Natural killer cell (primary cell): ENCODE measurements at regions not wholly inside any gene's neighbourhood (a gene's known extent, or its start where the extent isn't known, plus 50 kb on each side); places are given as distances from the start of the nearest gene placed in this dataset.

Source experiments
- ATAC-seq, 3 donors: fragments of 150-1000 bp in 2 of 3; fragments of 200-7000 bp in 1 of 3; cut with Tn5 transposase; 1 replicate in 1 of 3; 2 replicates in 2 of 3; pipeline ENCODE4 v1.10.0; 2021; ENCODE audit warnings: mild to moderate bottlenecking in 2 of 3, moderate library complexity in 2 of 3
- DNase-seq, 2 donors: peaks; one replicate each; pipeline versions ENCODE4 v3.0.0 to v3.0.0-alpha.2; 2013 to 2021; ENCODE audit warnings: mixed read lengths in 1 of 2
- H3K27ac ChIP-seq: one replicate; pipeline ENCODE4 v1.5.1; 2013; ENCODE audit warnings: mild to moderate bottlenecking, low read length
- H3K27me3 ChIP-seq: one replicate; pipeline ENCODE4 v1.6.1; 2013; ENCODE audit warnings: low read length; ENCODE audit not compliant: control insufficient read depth, insufficient read depth
- H3K36me3 ChIP-seq: one replicate; pipeline ENCODE4 v1.6.1; 2013; ENCODE audit warnings: low read length; ENCODE audit not compliant: control insufficient read depth, insufficient read depth
- H3K4me1 ChIP-seq: one replicate; pipeline ENCODE4 v1.6.1; 2013; ENCODE audit warnings: low read length; ENCODE audit not compliant: control insufficient read depth, insufficient read depth
- H3K4me3 ChIP-seq: one replicate; pipeline ENCODE4 v1.5.1; 2013; ENCODE audit warnings: low read length
- H3K9me3 ChIP-seq: one replicate; pipeline ENCODE4 v1.6.1; 2013; ENCODE audit warnings: low read length; ENCODE audit not compliant: control insufficient read depth, insufficient read depth
- H3K27ac Mint-ChIP-seq, 2 donors: one replicate each; pipeline ENCODE4 v1.8.0; 2022; ENCODE audit warnings: mild to moderate bottlenecking in 2 of 2, mixed read lengths in 2 of 2, moderate library complexity in 1 of 2
- H3K27me3 Mint-ChIP-seq, 2 donors: one replicate each; pipeline ENCODE4 v1.8.0; 2022; ENCODE audit warnings: low read depth in 2 of 2, mixed read lengths in 2 of 2
- H3K36me3 Mint-ChIP-seq: one replicate; pipeline ENCODE4 v1.8.0; 2022; ENCODE audit warnings: mixed read lengths
- H3K4me1 Mint-ChIP-seq, 2 donors: one replicate each; pipeline ENCODE4 v1.8.0; 2022; ENCODE audit warnings: mixed read lengths in 2 of 2
- H3K4me3 Mint-ChIP-seq: one replicate; pipeline ENCODE4 v1.8.0; 2022; ENCODE audit warnings: mild to moderate bottlenecking, moderate library complexity, mixed read lengths
- H3K9me3 Mint-ChIP-seq, 2 donors: one replicate each; pipeline ENCODE4 v1.8.0; 2022; ENCODE audit warnings: mixed read lengths in 2 of 2
- CTCF ChIP-seq: fragments of 200-600 bp; IDR thresholded peaks from one replicate; pipeline ENCODE4 v1.8.0; 2022; ENCODE audit warnings: antibody characterized with exemption
- WGBS: methylation state at CpG from one replicate; pipeline ENCODE4 v1.1.7; 2013; ENCODE audit warnings: missing lambda C conversion rate; ENCODE audit not compliant: insufficient coverage; 5-methylcytosine and 5-hydroxymethylcytosine counted together
- intact Hi-C: fragments of 100-400 bp; cut with micrococcal nuclease; formaldehyde crosslinking; loops from one replicate; pipeline ENCODE4 v1.14.2; 2022

GRCh38 chr6:139877828-139878405, 503.5 kb upstream of the CITED2 start:
- H3K27ac Mint-ChIP-seq = no peak overlapping the region
- H3K4me1 Mint-ChIP-seq = no peaks in the 10 kb centered on the region
- no peak overlapping the region for H3K4me3 Mint-ChIP-seq
- DNase-seq (no peak), ATAC-seq (no peak)
- no peaks in the 10 kb centered on the region for H3K36me3 ChIP-seq
- no peaks in the 10 kb centered on the region for H3K4me1 ChIP-seq
- no peak overlapping the region for H3K4me3 ChIP-seq
- no peaks in the 10 kb centered on the region for H3K9me3 Mint-ChIP-seq
- no peaks in the 10 kb centered on the region for H3K27me3 ChIP-seq
- TF ChIP-seq CTCF = no peak
- no peak overlapping the region for H3K27ac ChIP-seq
- no peaks in the 10 kb centered on the region for H3K36me3 Mint-ChIP-seq
- no peaks in the 10 kb centered on the region for H3K9me3 ChIP-seq
- intact Hi-C loops = no loop called here
- WGBS = 92% methylated on average over 8 of the region's 8 CpGs
- H3K27me3 Mint-ChIP-seq = peaks cover 0 to 4% of the 10 kb centered on the region in 2 donors

DNA sequence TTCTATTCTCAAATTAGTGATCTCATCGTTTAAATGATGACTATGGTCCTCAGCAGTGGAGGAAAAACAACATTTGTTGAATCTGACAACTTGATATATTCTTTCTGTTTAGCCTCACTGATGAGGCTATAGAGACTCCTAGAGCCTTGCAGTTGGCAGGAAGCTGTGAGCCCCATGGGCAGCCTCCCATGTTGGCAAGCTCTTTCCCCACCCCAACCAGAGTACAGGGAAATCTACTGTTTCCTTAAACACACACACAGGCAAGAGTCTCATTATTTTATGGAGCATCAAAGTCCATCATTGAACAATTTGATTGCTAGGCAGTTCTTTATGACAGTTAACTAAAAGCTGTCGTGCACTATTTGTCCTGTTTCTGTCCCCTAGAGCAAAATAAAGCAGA, 498.2 kb upstream of the CITED2 start:
- TF ChIP-seq CTCF = no peak
- Histone ChIP-seq H3K27ac (no peak overlapping the region), H3K4me3 (no peak overlapping the region), H3K36me3 (no peaks in the 10 kb centered on the region), H3K4me1 (no peaks in the 10 kb centered on the region), H3K27me3 (no peaks in the 10 kb centered on the region), H3K9me3 (no peaks in the 10 kb centered on the region)
- Mint-ChIP-seq H3K27me3 (peaks cover 0 to 4% of the 10 kb centered on the region in 2 donors), H3K4me1 (no peaks in the 10 kb centered on the region), H3K4me3 (no peak overlapping the region), H3K36me3 (no peaks in the 10 kb centered on the region), H3K27ac (no peak overlapping the region), H3K9me3 (no peaks in the 10 kb centered on the region)
- 50% methylated on average over 2 of the region's 2 CpGs for WGBS
- DNase-seq (no peak), ATAC-seq (no peak)
- intact Hi-C loops = no loop called here

GRCh38 chr6:139871803-139872510, 497.5 kb upstream of the CITED2 start:
- Histone ChIP-seq H3K36me3 (no peaks in the 10 kb centered on the region), H3K27ac (no peak overlapping the region), H3K9me3 (no peaks in the 10 kb centered on the region), H3K4me3 (no peak overlapping the region), H3K27me3 (no peaks in the 10 kb centered on the region), H3K4me1 (no peaks in the 10 kb centered on the region)
- TF ChIP-seq CTCF = no peak
- Mint-ChIP-seq H3K4me1 (no peaks in the 10 kb centered on the region), H3K27me3 (peaks cover 0 to 4% of the 10 kb centered on the region in 2 donors), H3K36me3 (no peaks in the 10 kb centered on the region), H3K4me3 (no peak overlapping the region), H3K9me3 (no peaks in the 10 kb centered on the region), H3K27ac (no peak overlapping the region)
- intact Hi-C loops = no loop called here
- ATAC-seq (no peak), DNase-seq (no peak)
- WGBS = no CpG with 5 or more reads among the region's 1 CpG
